ENCODE measurements at regions not wholly inside any gene's neighbourhood (a gene's known extent, or its start where the extent isn't known, plus 50 kb on each side); places are given as distances from the start of the nearest gene placed in this dataset.

DNA sequence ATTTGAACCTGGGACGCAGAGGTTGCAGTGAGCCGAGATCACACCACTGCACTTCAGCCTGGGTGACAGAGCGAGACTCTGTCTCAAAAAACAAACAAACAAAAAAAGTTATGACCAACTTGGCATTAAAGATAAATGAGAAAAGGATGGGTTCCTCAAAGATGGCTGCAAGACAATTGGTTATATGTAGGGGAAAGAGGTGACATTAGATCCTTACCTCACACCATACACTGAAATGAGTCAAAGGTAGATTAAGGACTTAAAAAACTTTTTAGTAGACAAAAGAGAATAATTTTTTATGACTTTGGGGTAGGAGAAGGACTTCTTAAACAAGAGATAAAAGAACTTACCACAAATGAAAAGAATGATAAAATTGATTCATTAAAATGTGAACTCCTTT, 74.5 kb downstream of the SYF2 start:
- no peak overlapping the region for H3K4me3 ChIP-seq (ENCODE audit: low read depth in 1 of 2, low read length in 2 of 2)
- no peak overlapping the region for H3K27ac ChIP-seq (ENCODE audit: low read depth in 2 of 2, low read length in 1 of 2)
- peaks cover 0 to 6% of the 10 kb centered on the region in 2 donors for H3K9me3 ChIP-seq (ENCODE audit: control insufficient read depth in 2 of 2, insufficient read depth in 1 of 2, low read depth in 1 of 2, low read length in 1 of 2)
- no peaks in the 10 kb centered on the region for H3K4me1 ChIP-seq (ENCODE audit: control insufficient read depth in 2 of 2, insufficient read depth in 2 of 2, low read length in 1 of 2)
- 90 to 97% methylated on average over 3 of the region's 3 CpGs for WGBS, 2 donors
- H3K27me3 ChIP-seq (ENCODE audit: control insufficient read depth in 1 of 2, insufficient read depth in 2 of 2, low read length in 2 of 2) = peaks cover 0 to 3% of the 10 kb centered on the region in 2 donors
- no peaks in the 10 kb centered on the region for H3K36me3 ChIP-seq (ENCODE audit: control insufficient read depth in 2 of 2, insufficient read depth in 2 of 2, low read length in 1 of 2)

DNA sequence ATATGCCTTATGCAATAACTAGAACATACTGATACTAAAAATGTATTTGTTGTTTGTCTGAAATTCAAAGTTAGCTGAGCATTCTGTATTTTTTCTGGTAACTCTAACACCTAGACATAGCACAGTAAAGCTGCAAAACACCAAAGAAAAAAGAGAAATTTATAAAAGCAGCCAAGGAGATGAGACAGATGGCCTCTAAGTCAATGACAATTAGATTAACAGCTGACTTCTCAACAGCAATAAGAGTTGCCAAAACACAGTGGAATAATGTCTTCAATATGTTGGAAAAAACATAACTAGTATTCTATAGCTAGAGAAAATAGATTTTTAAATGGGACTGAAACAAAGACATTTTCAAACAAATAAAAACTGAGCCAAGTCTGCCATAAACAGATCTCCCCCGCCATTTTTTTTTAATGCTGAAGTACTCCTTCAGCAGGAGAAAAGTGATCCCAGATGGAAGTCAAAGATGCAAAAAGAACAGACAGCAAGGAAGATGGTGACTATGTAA, 81.3 kb downstream of the SYF2 start:
- no peaks in the 10 kb centered on the region for H3K36me3 ChIP-seq (ENCODE audit: control insufficient read depth in 2 of 2, insufficient read depth in 2 of 2, low read length in 1 of 2)
- H3K9me3 ChIP-seq (ENCODE audit: control insufficient read depth in 2 of 2, insufficient read depth in 1 of 2, low read depth in 1 of 2, low read length in 1 of 2) = peaks cover 0 to 3% of the 10 kb centered on the region in 2 donors
- H3K4me3 ChIP-seq (ENCODE audit: low read depth in 1 of 2, low read length in 2 of 2) = no peak overlapping the region
- H3K4me1 ChIP-seq (ENCODE audit: control insufficient read depth in 2 of 2, insufficient read depth in 2 of 2, low read length in 1 of 2) = no peaks in the 10 kb centered on the region
- H3K27me3 ChIP-seq (ENCODE audit: control insufficient read depth in 1 of 2, insufficient read depth in 2 of 2, low read length in 2 of 2) = peaks cover 0 to 7% of the 10 kb centered on the region in 2 donors
- H3K27ac ChIP-seq (ENCODE audit: low read depth in 2 of 2, low read length in 1 of 2) = no peak overlapping the region
- WGBS, 2 donors = 86 to 94% methylated on average over 1 of the region's 1 CpG

DNA sequence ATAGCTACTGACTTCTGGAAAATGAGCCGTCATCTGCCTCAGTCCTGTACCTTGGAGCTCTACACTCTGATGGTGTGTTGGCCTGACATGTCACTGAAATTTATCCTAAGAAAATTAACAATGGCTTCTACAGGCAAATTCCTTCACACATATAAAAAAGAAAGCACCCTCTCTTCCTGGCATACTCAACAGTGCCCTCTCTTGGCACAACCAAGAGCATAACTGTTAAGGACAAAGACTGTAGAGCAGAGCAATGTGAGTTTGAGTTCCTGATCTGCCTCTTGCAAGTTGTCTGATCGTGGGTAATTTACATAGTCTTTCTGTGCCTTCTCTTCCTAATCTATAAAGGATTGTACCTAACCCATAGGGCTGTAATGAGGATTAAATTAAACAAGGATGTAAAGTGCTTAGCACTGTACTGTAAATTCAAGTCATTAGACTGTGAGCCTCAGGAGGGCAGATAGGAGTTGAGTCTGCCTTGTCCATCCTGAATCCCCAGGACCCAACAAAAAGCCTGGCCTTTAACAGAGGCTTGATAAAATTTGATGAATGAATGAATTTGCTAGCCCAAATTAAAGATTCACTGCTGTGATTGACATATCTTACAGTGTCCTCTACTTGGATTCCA, 83.5 kb downstream of the SYF2 start:
- Histone ChIP-seq H3K9me3 (ENCODE audit: control insufficient read depth in 2 of 2, insufficient read depth in 1 of 2, low read depth in 1 of 2, low read length in 1 of 2) (peaks cover 0 to 3% of the 10 kb centered on the region in 2 donors), H3K36me3 (ENCODE audit: control insufficient read depth in 2 of 2, insufficient read depth in 2 of 2, low read length in 1 of 2) (no peaks in the 10 kb centered on the region), H3K4me1 (ENCODE audit: control insufficient read depth in 2 of 2, insufficient read depth in 2 of 2, low read length in 1 of 2) (no peaks in the 10 kb centered on the region), H3K27ac (ENCODE audit: low read depth in 2 of 2, low read length in 1 of 2) (no peak overlapping the region), H3K27me3 (ENCODE audit: control insufficient read depth in 1 of 2, insufficient read depth in 2 of 2, low read length in 2 of 2) (peaks cover 0 to 4% of the 10 kb centered on the region in 2 donors), H3K4me3 (ENCODE audit: low read depth in 1 of 2, low read length in 2 of 2) (no peak overlapping the region)
- WGBS, 2 donors = 53 to 55% methylated on average over 2 of the region's 2 CpGs

DNA sequence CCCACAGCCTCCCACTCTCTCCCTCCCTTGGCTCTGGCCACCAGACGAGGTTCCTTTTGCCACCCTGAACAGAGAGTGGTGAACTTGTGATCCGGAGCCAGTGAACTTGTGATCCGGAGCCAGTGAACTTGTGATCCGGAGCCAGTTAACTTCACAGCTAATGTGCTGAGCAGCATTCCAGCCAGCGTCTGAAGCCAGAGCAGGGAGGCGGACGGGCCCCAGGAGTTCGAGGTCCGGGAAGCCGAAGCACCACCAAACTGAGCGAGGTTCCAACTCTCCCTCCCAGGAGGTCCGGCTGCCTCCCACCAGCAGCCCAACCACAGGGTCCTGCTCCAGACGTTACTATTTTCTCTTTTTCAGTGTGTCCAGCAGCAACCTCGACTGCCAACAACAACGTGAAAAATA, 85.8 kb downstream of the SYF2 start:
- H3K4me3 ChIP-seq (ENCODE audit: low read depth in 1 of 2, low read length in 2 of 2) = no peak overlapping the region
- H3K36me3 ChIP-seq (ENCODE audit: control insufficient read depth in 2 of 2, insufficient read depth in 2 of 2, low read length in 1 of 2) = no peaks in the 10 kb centered on the region
- peaks cover 0 to 4% of the 10 kb centered on the region in 2 donors for H3K27me3 ChIP-seq (ENCODE audit: control insufficient read depth in 1 of 2, insufficient read depth in 2 of 2, low read length in 2 of 2)
- WGBS, 2 donors = 52 to 61% methylated on average over 15 of the region's 15 CpGs
- H3K4me1 ChIP-seq (ENCODE audit: control insufficient read depth in 2 of 2, insufficient read depth in 2 of 2, low read length in 1 of 2) = no peaks in the 10 kb centered on the region
- H3K9me3 ChIP-seq (ENCODE audit: control insufficient read depth in 2 of 2, insufficient read depth in 1 of 2, low read depth in 1 of 2, low read length in 1 of 2) = no peaks in the 10 kb centered on the region
- no peak overlapping the region for H3K27ac ChIP-seq (ENCODE audit: low read depth in 2 of 2, low read length in 1 of 2)

DNA sequence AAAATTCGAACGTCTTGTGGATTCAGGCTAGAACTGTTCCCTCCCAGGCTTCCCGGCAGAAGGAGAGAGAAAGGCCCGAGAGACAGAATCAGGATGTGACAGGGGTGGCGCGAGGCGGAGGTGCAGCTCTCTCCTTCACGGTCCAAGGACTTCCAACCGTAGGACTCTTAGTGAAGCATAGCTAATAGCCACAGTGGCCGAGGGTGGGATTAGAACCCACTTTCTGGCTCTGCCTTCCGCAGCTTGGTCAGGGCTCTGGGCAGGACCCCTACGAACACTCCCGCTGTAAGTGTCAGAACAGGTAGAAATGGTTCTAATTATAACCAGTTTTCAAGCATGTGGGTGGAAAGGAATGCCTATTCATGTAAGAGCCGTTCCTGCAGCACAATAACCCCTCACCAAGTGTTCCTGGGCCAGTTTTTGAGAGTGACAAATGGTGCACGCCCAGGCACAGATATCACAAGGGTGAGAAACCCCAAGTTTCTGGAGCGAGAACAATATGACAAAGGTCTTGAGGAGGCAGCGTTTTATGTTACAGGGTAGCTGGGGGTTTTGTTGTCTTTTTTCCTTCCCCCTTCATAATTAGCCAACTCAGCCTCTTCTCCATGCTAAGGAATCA, 86.4 kb downstream of the SYF2 start:
- Histone ChIP-seq H3K27ac (ENCODE audit: low read depth in 2 of 2, low read length in 1 of 2) (no peak overlapping the region), H3K9me3 (ENCODE audit: control insufficient read depth in 2 of 2, insufficient read depth in 1 of 2, low read depth in 1 of 2, low read length in 1 of 2) (no peaks in the 10 kb centered on the region), H3K4me1 (ENCODE audit: control insufficient read depth in 2 of 2, insufficient read depth in 2 of 2, low read length in 1 of 2) (no peaks in the 10 kb centered on the region), H3K4me3 (ENCODE audit: low read depth in 1 of 2, low read length in 2 of 2) (no peak overlapping the region), H3K36me3 (ENCODE audit: control insufficient read depth in 2 of 2, insufficient read depth in 2 of 2, low read length in 1 of 2) (no peaks in the 10 kb centered on the region), H3K27me3 (ENCODE audit: control insufficient read depth in 1 of 2, insufficient read depth in 2 of 2, low read length in 2 of 2) (peaks cover 0 to 4% of the 10 kb centered on the region in 2 donors)
- WGBS, 2 donors = 66 to 74% methylated on average over 17 of the region's 17 CpGs

DNA sequence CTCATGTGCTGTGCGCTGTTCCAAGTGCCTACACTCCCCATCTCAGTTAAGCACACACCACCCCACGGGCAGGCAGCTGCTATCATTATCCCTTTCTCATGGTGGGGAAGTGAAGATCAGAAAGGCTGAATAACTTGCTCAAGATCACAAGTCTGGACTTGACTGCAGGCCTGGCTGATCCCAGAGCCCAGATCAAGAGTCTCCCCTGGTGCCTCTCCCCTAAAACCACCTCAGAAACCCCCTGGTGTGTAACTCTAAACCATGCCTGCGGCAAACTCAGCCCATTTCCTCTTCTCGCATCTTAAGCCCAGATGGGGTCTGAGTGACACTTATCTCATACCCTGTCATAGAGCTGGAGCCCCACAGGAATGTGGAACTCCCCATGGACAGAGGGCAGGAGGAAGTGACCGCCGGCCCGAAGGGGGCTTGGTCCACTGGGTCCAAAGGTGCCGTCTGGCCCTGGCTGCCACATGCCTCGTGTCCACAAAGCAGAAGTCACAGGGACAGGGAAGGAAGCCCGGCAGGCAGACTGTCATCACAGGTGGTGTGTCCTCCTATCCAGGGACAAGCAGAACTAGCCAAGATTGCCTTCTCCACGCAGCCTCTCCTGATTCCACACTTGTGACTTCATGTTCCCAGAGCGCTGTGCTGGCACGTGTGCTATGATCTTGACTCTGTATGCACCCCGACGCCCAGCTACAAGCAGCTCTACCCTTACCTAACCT, 92.1 kb downstream of the SYF2 start:
- no peaks in the 10 kb centered on the region for H3K4me1 ChIP-seq (ENCODE audit: control insufficient read depth in 2 of 2, insufficient read depth in 2 of 2, low read length in 1 of 2)
- H3K27me3 ChIP-seq (ENCODE audit: control insufficient read depth in 1 of 2, insufficient read depth in 2 of 2, low read length in 2 of 2) = no peaks in the 10 kb centered on the region
- H3K9me3 ChIP-seq (ENCODE audit: control insufficient read depth in 2 of 2, insufficient read depth in 1 of 2, low read depth in 1 of 2, low read length in 1 of 2) = no peaks in the 10 kb centered on the region
- 52 to 60% methylated on average over 15 of the region's 15 CpGs for WGBS, 2 donors
- H3K27ac ChIP-seq (ENCODE audit: low read depth in 2 of 2, low read length in 1 of 2) = no peak overlapping the region
- H3K36me3 ChIP-seq (ENCODE audit: control insufficient read depth in 2 of 2, insufficient read depth in 2 of 2, low read length in 1 of 2) = no peaks in the 10 kb centered on the region
- H3K4me3 ChIP-seq (ENCODE audit: low read depth in 1 of 2, low read length in 2 of 2) = no peak overlapping the region

DNA sequence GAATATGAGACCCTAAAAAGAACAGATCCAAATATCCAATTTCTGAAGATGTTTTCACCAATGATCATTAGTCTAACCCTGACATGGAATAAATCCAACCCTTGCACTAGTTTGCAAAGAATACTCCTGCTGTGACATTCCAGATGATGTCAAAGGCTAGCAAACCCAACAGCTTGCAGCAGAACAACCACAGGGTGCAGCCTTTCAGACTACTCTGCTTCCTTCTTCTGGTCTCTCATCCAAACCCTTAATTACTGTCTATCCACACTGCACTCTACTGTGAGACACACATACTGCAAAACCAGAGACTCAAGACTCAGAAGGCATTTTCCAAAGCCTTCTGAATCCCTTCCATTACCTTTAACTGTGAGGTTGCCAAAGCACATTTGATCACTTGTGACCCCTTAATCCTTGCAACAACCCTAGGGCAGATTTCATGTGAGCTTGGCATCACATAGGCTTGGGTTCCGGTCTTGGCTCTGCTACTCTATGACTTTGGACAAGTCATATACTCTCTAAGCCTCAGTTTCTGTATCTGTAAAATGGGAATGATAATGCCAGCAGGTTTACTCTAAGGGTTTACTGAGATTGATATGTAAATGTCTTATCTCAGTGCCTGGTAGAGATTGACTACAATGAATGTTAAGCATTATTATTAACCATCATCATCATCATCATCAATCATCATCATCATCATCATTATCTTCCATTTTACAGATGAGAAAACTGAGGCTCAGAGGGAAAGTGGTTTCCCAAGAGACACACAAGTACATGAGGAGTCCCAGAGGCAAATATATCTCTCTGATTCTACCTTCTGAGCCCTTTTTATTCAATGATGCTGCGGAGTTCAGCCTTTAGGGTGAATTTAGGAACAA, 94.5 kb downstream of the SYF2 start:
- WGBS, 2 donors = 92 to 97% methylated on average over 2 of the region's 2 CpGs

DNA sequence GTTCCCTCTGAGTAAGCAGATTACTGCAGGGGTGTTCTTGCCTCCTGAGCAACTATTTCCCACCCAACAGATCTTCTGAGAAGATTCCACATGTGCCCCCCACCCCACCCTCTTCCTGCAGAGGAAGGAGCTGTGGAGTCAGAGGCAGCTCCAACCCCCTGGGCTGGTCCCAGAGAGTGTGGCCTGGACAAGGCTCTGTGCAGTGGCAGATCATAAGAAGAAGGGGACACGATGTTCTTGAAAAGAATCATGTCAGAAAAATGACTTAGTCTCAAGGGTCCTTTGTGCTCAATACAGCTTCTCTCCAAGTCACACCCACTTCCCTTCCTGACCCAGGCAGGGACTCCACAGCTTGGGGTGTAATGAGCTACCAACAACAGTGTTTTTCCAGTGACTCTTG, 95.2 kb downstream of the SYF2 start:
- Histone ChIP-seq H3K27me3 (ENCODE audit: control insufficient read depth in 1 of 2, insufficient read depth in 2 of 2, low read length in 2 of 2) (no peaks in the 10 kb centered on the region), H3K9me3 (ENCODE audit: control insufficient read depth in 2 of 2, insufficient read depth in 1 of 2, low read depth in 1 of 2, low read length in 1 of 2) (no peaks in the 10 kb centered on the region), H3K36me3 (ENCODE audit: control insufficient read depth in 2 of 2, insufficient read depth in 2 of 2, low read length in 1 of 2) (no peaks in the 10 kb centered on the region), H3K4me3 (ENCODE audit: low read depth in 1 of 2, low read length in 2 of 2) (no peak overlapping the region), H3K4me1 (ENCODE audit: control insufficient read depth in 2 of 2, insufficient read depth in 2 of 2, low read length in 1 of 2) (no peaks in the 10 kb centered on the region), H3K27ac (ENCODE audit: low read depth in 2 of 2, low read length in 1 of 2) (no peak overlapping the region)
- WGBS, 2 donors = 31 to 47% methylated on average over 1 of the region's 1 CpG

More for the DNA sequence above, 94.5 kb downstream of the SYF2 start:
- Histone ChIP-seq H3K36me3 (ENCODE audit: control insufficient read depth in 2 of 2, insufficient read depth in 2 of 2, low read length in 1 of 2) (no peaks in the 10 kb centered on the region), H3K27me3 (ENCODE audit: control insufficient read depth in 1 of 2, insufficient read depth in 2 of 2, low read length in 2 of 2) (no peaks in the 10 kb centered on the region), H3K4me3 (ENCODE audit: low read depth in 1 of 2, low read length in 2 of 2) (no peak overlapping the region), H3K27ac (ENCODE audit: low read depth in 2 of 2, low read length in 1 of 2) (no peak overlapping the region), H3K9me3 (ENCODE audit: control insufficient read depth in 2 of 2, insufficient read depth in 1 of 2, low read depth in 1 of 2, low read length in 1 of 2) (no peaks in the 10 kb centered on the region), H3K4me1 (ENCODE audit: control insufficient read depth in 2 of 2, insufficient read depth in 2 of 2, low read length in 1 of 2) (no peaks in the 10 kb centered on the region)

DNA sequence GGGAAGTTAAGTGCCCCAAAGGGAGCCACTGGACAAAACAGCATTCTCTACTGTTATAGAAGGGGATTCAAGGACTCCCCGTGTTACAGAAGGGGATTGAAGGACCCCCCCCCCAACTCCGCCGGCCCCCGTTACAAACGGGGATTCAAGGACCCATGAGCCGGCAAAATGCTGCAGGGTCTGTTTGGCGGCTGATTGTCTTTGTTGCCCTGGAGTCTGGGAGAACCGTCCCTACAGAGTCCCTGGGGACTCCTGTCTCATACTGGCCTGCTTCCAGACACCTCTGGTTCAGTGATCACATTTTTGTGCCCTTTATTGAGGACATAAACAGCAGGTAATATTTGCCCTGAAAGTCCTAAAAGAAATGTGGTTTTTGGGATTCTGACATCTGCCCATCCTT, 96.4 kb downstream of the SYF2 start:
- no peaks in the 10 kb centered on the region for H3K27me3 ChIP-seq (ENCODE audit: control insufficient read depth in 1 of 2, insufficient read depth in 2 of 2, low read length in 2 of 2)
- no peaks in the 10 kb centered on the region for H3K4me1 ChIP-seq (ENCODE audit: control insufficient read depth in 2 of 2, insufficient read depth in 2 of 2, low read length in 1 of 2)
- H3K9me3 ChIP-seq (ENCODE audit: control insufficient read depth in 2 of 2, insufficient read depth in 1 of 2, low read depth in 1 of 2, low read length in 1 of 2) = no peaks in the 10 kb centered on the region
- WGBS, 2 donors = 67 to 74% methylated on average over 8 of the region's 8 CpGs
- H3K36me3 ChIP-seq (ENCODE audit: control insufficient read depth in 2 of 2, insufficient read depth in 2 of 2, low read length in 1 of 2) = no peaks in the 10 kb centered on the region
- H3K4me3 ChIP-seq (ENCODE audit: low read depth in 1 of 2, low read length in 2 of 2) = no peak overlapping the region
- no peak overlapping the region for H3K27ac ChIP-seq (ENCODE audit: low read depth in 2 of 2, low read length in 1 of 2)

All from esophagus (tissue), 2 donors.